GM21447 (cell line): ENCODE measurements at regions not wholly inside any gene's neighbourhood (a gene's known extent, or its start where the extent isn't known, plus 50 kb on each side); places are given as distances from the start of the nearest gene placed in this dataset.

Source experiments
- ATAC-seq: cut with Tn5 transposase; IDR thresholded peaks from one replicate; pipeline ENCODE4 v1.9.1; 2021; ENCODE audit not compliant: unreplicated experiment

DNA sequence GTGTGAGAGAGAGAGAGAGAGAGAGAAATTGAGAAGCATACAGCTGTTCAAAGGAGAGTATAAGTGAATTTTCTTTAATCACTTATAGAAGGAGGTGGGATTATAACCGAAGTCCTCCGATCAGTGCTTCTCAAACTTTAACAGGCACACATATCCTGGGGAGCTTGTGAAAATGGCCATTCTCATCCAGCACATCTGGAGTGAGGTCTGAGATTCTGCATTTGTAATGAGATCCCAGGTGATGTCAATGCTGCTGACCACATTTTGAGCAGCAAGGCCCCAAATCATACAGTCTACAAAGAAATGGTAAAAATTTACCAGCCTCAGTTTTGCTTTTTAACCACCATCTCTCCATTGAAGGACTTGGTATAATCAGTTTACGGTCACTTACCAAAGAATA is 219.0 kb downstream of the PTEN start:
- peak; percentile 36 for ATAC-seq

DNA sequence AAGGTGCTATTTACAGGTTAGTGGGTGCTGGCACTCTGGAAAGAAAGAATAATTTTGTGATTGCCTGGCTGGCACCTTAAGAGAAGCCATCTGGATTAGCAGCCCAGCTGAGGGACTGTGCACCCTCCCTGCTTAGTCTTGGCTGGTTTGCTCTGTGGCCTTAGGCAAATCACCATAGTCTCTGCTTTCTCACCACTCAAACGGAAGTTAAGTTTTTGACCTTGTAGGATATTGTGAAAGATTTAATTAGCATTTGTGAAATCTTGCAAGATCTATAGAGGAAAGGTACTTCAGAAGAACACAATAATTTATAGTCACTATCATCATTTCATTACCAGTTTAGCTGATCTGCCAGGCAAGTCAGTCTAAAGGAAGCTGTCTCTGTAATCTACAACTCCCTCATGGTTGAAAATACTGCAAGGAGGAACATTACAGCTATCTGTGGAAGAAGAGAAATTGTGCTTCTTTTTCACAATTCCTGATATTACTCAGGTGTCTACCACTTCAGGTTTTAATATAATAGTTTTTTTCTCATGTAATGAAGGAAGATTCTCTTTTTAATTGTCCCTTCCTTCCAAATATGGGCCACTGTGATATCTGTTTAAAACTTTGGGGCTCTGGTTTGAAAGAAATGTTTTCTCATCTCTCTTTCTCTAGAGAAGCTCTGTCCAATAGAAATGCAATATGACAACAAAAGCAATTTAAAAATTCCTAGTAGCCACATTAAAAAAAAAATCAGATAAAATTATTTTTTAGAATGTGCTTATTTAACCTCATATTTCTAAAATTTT is 219.6 kb downstream of the PTEN start:
- peak; percentile 81 for ATAC-seq

DNA sequence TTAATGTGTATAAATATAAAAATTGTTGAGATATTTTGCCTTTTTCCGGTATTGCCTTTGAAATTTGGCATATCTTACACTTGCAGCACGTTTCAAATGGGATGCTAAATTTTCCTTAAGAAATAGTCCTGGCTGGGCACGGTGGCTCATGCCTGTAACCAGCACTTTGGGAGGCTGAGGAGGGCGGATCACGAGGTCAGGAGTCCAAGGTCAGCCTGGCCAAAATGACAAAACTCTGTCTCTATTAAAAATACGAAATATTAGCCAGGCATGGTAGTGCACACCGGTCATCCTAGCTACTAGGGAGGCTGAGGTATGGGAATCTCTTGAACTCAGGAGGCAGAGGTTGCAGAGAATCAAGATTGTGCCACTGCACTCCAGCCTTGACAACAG is 220.2 kb downstream of the PTEN start:
- no peak for ATAC-seq

DNA sequence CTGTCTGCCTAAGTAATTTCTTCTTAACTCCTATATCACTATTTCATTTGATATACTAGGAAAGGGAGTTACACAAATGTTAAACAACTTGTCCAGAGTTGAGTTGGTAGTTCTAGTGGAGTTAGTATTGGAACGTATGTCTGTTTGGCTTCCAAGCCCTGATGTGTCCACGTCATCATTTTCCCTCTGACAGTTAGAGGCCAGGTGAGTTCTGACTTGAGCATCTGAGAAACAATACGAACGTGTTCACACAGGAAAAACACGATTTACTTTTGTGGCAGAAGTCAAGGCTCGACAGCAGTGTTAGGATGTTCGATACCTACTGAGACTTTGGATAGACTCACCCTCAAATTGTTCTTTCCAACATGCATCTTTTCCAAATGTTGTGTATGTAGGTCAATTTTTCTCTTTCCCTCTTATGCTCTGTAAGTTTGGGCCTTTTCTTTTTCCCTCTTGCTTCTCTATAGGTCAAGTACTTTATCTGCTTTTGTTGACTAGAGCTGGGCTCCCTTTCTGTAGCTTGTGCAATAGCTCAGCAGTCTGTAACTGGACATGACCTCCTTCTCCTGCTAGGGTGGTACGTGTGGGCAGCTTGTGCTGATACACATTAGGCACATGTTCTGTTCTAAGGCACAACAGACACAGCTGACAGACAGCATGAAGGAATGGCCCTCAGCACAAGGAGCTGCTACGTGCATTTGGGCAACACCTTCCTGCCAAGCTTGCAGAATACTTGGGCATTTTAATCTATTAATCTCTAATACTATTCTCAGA is 222.9 kb downstream of the PTEN start:
- no peak for ATAC-seq

DNA sequence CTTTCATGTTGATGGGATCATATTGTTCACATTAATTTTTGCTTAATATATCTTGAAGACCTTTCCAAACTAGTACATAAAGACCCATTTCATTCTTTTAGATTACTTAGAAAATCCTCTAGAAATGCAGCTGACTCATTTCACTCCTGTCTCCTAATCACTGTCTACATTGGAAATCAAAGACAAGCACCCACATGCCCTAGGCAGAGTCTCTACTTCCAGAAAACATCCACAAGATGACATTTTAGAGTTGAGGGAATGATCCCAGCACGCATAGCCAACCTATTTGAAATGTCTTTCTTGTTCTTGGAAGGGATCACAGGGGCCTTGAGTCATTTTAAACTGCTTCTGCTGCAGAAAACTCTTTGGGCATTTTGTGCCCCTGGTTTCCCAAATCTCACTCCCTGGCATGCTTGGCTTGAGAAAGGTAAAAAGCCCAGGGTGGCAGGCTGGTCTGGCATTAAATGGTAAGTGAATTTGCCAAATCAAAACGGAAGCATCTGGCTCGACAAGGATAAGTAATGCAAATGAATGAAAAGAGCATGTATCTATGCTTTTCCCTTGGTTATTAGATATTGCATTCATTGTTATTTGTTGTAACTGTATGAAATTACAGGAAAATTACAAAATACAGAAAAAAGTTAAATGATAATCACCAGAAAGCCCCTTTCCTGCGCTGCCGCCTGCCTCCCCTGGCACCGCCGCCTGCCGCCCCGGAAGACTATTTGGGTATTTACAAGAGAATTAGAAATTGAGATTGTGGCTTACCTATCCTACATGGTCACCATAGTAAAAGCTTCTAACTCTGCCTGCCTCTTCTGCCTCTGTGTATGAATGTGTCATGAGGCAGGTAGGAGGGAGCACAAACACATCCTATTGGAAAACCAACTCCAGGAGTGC is 225.3 kb downstream of the PTEN start:
- no peak for ATAC-seq

DNA sequence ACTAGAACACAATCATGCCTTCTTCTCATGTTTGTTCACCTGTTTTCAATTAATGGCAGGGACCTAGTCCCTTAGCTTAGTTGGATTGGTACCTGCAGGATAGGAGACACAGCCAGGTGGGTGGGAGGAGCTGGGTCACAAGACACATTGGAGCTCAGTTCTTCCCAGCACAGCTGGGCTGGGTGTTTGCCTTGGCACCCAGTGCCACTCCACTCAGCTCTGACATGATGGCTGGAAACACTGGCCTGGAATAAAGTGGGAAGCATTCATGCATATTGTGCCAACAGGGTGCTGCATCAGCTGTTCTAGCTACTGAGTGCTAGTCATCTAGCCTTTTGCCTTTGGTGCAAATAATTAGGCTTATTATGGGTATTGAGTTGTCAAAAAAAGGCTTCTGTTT is 226.1 kb downstream of the PTEN start:
- no peak for ATAC-seq

DNA sequence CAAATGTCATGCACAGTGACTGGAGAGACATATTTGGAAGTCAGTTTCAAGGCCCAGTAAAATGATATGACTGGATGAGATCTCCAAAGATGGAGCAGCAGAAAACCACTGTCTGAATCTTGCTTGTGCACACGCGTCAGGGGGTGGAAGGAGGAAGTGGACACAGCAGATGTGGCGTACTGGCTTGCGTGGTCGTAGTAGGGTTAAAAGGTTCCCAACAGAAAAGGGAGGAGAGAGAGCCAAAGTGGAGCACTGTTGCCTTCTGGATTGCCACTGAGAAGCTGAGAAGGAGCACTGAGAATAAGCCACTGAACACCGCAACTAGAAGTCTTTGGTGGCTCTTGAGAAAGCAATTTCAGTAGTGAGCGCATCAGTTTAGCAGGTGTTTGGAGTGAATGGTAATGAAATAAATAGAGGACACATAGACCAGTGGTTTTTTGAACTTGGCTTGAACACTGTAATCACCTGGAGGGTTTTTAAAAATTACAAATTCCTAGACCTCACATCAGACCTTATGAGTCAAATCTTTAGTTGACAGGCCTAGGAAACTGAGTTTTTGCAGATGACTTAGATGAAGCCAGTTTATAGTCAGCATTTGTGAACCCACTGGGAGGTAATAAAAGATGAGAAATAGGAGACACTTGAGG is 227.3 kb downstream of the PTEN start:
- ATAC-seq, result no peak

DNA sequence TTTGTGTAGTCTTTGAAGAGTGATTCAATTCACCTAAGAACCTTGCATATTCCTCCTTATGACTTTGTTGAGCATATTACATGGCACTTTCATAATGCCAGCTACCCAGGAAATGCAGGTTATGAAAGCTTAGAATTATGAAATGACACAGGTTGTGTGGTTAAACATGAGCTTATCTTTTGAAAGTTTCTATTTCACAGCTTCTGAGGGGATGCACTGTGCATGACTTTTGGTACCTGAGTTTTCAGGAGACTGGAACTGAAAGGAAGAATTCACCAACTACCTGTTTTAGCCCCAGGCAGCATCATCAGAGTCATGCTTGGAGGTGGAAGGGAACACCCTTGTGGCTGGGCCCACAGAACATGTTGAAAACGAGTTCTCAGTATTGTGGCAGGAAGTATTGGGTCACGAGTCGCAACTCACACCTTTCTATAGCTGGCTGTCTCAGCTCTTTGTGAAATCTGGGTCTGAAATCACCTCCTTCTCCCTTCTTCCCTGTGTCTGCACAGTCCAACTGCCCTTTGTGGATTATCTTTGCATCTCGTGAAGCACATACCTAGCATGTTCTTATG is 228.2 kb downstream of the PTEN start:
- ATAC-seq, result peak; percentile 86

DNA sequence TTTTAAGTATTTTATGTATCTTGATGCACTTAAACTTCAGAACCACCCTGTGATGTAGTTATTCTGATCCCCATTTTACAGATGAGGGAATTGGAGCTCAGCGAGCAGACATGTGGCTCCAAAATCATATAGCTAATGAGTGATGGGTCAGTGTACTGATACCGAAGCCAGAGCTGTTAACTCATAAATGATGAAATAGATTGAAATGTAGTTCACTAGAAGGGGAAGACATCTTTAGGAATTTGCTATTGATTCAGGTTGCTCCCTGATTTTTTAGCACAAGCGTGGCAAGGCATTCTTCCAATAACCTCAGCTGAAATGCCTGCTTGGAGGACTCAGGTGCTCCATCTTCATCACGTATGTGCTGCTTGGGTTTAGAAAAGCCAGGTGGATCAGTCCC is 228.8 kb downstream of the PTEN start:
- no peak for ATAC-seq

DNA sequence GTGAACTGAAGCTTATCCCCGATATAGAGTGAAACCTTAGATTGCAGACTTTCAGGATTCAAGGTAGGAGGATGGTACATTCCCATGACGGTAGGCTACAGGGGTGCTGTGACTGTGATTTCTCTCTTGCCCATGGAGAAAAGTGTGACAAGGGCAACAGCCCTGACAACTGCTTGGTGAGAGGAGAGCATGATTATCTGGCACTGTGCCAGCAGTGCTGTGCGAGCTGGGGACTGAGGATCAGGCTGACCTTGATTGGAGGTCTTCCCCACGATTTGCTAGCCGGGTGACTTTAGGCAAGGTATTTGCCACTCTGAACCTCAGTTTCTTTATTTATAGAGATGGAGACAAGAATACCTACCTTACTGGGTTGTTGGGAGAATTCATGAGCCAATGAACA is 229.5 kb downstream of the PTEN start:
- no peak for ATAC-seq

DNA sequence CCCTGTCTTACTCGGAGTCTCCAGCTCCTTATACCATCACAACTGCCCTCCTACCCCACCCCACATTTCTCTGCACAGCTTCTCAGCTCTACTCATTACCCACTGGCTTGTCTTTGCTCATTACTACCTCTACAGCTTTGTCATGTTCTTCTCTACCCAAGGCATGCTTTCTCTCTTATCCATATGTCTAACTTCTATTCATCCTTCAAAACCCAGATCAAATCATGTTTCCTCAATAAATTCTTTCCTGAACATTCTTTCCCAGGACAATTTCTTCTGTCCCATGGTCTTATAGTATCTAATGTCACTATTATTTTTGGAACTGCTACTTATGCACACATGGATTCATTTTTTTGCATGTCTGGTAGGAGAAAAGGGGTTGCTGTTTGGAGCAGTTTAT is 231.4 kb downstream of the PTEN start:
- no peak for ATAC-seq

DNA sequence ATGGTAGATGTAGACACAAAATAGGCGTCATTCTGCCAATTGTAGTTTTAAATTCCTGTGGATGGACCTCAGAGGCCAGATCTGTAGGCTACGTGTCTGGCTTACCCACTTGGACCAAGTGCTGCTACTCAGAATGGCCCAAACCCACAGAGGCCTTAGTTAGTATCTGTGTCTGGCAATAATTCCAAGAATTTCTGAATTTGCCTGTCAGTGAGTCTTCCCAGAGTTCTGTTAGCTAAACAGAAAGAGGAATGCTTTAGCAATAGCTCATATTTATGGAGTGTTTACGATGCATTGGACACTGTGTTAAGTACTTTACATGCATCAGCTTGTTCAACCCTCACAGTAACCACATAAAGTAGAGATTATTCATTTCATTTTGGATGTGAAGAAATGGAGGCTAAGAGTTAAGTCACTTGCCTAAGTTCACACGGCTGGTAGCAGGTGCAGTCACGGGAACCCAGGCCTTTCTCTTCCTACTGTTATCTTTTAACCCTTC is 231.8 kb downstream of the PTEN start:
- ATAC-seq, result no peak

DNA sequence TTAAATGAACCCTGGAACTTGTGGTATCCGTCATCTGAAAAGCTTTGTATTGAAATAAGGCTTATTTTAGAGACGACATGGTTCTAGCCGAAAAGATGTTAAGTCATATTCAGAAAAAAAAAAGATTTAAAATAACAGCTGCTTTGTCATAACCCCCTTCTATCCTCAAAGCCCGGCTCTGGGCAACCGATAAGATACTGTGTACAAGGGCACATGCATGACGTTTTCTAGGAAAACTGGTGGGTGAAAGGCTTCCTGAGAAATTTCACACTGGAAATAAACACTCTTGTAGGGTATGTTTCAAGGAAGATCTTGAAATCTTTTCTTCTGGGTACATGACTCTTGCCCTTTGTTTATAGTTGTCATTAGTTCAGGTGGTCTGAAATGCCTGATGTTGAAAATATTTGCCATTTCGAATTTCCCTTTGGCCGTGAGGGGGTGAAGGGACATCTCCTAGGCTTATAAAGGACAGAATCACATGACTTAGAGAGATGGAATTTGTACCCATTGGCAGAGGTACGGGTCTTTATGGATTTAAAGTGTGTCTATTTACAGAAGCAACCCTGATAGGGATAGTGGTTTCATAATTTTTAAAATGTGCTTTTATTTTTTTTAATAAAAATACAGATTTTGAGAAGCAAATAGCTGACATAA is 232.5 kb downstream of the PTEN start:
- no peak for ATAC-seq

DNA sequence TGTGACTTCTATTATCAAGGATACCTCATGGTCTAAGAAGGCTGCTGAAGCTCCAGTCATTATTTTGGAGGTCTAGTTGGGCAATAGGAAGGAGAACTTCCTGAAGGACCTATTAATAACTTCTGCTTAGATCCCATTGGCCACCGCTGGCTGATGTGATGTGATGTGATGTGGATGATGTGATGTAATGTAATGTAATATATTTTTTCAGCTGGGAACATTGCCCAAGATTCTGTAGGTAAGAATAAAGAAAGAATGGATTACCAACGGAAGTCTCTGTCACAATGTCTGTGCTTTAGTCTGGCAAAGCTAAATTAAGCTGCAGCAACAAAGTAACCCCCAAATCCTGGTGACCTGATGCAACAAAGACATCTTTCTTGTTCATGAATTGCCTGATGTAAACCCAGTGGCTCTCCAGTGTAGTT is 233.7 kb downstream of the PTEN start:
- ATAC-seq, result no peak

DNA sequence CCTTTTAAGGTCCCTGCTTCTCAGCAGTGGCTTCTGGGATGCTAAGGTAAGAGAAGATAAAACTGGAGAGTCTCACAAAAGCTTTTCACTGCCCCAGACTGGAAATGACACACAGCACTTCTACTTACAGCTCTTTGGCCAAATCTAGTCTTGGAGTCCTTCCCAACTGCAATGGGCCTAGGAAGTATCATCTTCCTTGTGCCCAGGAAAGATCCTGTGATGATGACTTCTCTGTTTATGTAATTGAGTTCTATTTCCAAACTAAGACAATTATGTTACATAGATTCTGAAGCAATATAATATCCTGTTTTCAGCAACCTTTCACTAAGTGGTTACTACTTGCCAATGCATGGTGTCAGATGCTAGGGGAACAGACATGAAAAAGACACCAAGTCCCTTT is 234.1 kb downstream of the PTEN start:
- no peak for ATAC-seq

DNA sequence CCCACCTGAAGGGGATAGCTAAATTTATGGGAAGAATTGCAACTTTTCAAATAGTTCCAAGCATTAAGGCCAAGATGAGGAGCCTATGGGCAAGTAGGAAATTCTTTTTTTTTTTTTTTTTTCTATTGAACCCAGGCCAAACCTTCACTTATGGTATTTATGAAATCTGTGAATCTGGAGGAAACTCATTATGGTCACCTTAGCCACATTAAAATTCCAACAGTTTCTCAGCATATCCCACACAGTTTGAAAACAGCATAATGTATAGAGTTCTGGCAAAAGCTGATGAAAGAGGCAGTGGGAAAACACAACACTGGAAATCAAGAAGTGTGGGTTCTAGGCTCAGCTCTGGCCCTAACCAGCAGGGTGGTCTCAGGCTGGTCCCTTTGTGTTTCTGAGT is 236.9 kb downstream of the PTEN start:
- ATAC-seq, result no peak

DNA sequence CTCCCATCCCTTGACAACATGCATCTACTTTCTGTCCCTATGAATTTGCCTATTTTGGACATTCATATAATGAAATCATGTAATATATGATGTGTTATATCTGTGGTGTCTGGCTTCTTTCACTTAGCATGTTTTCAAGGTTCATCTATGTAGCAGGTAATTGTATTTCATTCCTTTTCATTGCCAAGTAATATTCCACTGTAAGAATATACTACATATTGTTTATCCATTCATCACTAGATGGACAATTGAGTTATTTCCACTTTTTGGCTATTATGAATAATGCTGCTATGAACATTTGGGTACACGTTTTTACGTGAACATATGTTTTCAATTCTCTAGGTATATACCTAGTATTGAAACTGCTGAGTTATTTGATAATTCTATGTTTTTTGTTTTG is 238.2 kb downstream of the PTEN start:
- ATAC-seq, result no peak

DNA sequence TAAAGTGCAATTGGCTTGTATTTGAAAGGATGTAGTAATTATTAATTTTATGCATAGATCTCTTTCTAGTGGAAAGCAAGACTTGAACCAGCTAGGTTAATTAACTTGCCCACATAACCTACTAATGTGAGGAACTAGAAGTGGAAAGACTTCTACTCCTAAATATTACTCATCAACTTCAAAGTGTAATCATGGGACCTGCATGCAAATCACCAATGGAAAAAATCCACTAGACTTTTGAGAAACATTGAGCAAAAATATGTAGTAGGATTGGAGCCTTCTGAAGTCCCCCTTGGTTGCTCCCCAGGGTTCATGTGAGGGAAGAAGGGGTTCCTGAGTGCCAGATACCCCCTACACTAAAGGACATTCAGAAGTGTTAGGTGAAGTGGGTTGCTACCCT is 240.2 kb downstream of the PTEN start:
- ATAC-seq, result no peak

DNA sequence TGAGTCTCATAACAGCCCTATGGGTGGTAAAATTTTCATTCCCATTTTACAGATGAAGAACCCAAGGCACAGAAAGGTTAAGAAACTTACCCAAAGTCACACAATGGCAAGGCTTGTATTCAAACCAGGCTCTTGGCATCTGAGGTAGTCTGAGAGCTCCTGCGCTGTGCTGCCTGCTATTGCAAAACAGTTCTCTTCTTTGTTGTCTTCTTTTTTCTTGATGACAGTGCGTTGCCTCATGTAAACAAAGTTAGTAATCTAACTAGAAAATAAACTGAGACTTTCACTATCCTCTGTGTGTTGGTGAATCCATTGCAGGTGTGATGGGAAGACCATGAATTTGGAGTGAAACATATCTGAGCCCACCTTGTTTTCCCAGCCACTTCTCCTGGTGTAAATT is 240.8 kb downstream of the PTEN start:
- no peak for ATAC-seq

DNA sequence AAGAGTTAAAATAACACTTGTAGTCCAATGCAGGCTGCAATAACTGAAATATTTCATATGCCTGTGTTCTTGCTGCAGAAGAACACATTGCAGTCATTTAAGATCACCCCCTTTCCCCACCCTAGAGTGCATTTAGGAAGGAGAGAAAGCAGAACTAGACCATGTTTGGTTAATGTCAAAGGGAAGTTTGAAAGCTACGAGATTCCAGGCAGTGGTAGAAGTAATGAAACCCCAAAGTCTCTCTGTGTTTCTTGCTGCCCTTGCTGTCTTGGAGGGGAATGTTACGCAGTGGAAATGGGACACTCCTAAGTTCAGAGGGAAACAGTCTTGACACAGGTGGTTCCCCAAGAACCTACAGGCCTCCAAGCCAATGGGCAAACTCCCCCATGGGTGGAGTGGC is 242.9 kb downstream of the PTEN start:
- no peak for ATAC-seq
